ENCODE measurements at regions not wholly inside any gene's neighbourhood (a gene's known extent, or its start where the extent isn't known, plus 50 kb on each side); places are given as distances from the start of the nearest gene placed in this dataset.

- DNase-seq: no peak
Observed at GRCh38 chr18:22114526-22115321, 54.7 kb upstream of the GATA6 start.

- no peak for DNase-seq
Observed at GRCh38 chr18:22115573-22115972, 53.8 kb upstream of the GATA6 start.
